ENCODE measurements at regions not wholly inside any gene's neighbourhood (a gene's known extent, or its start where the extent isn't known, plus 50 kb on each side); places are given as distances from the start of the nearest gene placed in this dataset.
A peak's percentile ranks its signal among the peaks of the same experiment; 100 is the strongest.
"Not testable (repeated sequence)": the region's sequence is repeated elsewhere in the genome, so short reads cannot be mapped to it uniquely, and the experiment has no call there.

- DNase-seq = no peak
Observed at GRCh38 chr3:175977968-175978752, 1119.0 kb downstream of the NAALADL2 start.

DNA sequence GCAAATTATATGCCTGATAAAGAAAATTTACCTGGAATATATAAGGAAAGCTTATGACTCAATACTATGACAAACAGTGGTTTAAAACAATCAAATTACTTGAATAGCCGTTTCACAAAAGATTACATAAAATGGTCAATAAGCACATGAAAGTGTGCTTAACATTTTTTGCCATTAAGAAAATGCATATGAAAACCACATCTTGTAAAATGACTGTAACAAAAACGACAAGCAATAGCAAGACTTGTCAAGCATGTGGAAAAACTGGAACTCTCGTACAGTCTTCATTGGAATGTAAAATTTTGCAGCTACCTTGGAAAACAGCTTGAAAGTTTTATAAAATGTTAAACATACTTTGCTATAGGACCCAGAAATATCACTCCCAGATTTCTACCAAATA, 1110.3 kb downstream of the NAALADL2 start:
- DNase-seq = no peak

DNA sequence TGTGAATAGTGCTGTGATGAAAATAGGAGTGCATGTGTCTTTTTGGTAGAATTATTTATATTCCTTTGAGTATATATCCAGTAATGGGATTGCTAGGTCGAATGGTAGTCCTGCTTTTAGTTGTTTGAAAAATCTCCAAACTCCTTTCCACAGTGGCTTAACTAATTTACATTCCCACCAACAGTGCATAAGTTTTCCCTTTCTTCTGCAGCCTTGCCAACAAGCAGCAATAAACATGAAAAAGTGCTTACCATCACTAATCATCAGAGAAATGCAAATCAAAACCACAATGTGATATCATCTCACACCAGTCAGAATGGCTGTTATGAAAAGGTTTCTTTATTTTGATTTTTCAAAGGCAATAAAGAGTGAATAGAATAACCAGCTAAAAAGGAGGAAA, 1105.9 kb downstream of the NAALADL2 start:
- no peak for DNase-seq

- no peak for DNase-seq
Observed at GRCh38 chr3:175957427-175957826, 1098.3 kb downstream of the NAALADL2 start.

GRCh38 chr3:175956964-175957363, 1097.8 kb downstream of the NAALADL2 start:
- no peak for DNase-seq

DNA sequence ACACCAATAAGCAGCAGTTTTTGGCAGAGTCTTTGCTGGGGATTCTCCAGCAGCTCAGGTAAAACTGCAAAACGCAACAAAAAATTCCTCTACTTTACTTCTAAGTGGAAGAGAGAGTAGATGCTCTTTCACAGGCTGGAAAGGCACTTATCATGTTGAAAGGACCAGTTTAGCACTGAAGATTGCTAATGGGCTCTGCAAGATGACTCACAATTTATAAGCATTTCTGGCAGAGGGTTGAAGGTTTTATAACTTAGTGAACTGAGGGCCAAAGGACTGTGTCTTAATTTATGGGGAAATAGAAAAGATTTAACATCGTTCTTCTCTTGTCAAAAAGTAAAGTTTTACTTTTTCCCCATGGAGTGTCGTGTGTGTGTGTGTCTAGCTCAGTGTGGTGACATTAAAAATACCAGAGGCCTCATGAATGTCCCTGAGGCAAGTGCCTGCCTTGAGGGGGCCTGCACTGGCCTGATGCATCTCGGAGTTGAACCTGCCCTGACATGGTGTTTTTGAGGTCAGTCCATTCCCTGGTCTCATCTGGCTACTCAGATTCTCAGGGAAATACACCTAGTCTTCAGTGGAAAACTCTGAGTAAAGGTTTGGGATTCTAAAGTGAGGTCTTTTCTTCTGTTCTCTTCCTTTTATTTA, 1092.0 kb downstream of the NAALADL2 start:
- no peak for DNase-seq

DNA sequence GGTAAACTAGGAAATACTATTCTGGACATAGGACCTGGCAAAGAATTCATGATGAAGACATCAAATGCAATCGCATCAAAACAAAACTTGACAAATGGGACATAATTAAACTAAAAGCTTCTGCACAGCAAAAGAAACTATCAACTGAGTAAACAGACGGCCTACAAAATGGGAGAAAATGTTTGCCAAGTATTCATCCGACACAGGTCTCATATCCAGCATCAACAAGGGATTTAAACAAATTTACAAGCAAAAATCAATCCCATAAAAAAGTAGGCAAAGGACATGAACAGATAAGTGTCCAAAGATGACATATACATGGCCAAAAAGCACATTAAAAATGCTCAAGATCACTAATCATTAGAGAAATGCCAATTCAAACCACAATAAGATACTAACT, 1088.9 kb downstream of the NAALADL2 start:
- no peak for DNase-seq

DNA sequence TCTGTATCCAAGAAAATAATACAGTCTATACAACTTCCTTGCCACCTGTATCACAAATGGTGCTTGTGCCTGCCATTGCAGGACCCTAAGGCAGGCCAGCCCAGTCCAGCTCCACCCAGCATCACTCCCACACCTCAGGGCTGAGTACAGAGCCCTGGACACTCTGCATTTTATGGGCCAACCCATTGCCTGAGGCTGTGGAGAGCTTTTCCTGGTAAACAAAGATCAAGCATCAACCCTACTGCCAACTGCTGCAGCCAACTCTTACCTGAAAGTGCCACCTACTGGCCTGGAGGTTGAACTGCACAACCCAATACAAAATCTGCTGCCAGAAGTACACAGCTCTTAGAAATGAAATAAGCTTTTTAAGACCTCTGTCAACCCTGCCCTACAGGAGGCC, 1082.2 kb downstream of the NAALADL2 start:
- peak in 4 of 56 donors; percentile 1 to 29 (median 6) for DNase-seq

- DNase-seq = no peak
Observed at GRCh38 chr3:175940881-175941280, 1081.7 kb downstream of the NAALADL2 start.

- DNase-seq = no peak
Observed at GRCh38 chr3:175940243-175940642, 1081.1 kb downstream of the NAALADL2 start.

DNA sequence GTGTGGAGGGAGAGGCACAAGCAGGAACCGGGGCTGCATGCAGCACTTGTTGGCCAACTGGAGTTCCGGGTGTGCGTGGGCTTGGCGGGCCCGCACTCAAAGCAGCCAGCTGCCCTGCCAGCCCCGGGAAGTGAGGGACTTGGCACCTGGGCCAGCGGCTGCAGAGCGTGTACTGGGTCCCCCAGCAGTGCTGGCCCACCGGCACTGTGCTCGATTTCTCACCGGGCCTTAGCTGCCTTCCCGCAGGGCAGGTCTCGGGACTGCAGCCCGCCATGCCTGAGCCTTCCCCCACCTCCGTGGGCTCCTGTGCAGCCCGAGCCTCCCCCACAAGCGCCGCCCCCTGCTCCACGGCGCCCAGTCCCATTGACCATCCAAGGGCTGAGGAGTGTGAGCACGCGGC, 1078.2 kb downstream of the NAALADL2 start:
- DNase-seq = not testable (repeated sequence)

GRCh38 chr3:175932586-175932985, 1073.5 kb downstream of the NAALADL2 start:
- DNase-seq = no peak

DNA sequence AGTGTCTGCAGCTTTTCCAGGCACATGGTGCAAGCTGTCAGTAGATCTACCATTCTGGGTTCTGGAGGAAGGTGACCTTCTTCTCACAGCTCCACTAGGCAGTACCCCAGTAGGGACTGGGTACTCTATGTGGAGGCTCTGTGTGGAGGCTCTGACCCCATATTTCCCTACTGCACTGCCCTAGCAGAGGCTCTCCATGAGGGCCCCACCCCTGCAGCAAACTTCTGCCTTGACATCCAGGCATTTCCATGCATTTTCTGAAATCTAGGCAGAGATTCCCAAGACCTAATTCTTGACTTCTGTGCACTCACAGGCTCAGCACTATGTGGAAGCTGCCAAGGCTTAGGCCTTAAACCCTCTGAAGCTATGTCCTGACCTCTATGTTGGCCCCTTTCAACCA, 1060.0 kb downstream of the NAALADL2 start:
- no peak for DNase-seq

DNA sequence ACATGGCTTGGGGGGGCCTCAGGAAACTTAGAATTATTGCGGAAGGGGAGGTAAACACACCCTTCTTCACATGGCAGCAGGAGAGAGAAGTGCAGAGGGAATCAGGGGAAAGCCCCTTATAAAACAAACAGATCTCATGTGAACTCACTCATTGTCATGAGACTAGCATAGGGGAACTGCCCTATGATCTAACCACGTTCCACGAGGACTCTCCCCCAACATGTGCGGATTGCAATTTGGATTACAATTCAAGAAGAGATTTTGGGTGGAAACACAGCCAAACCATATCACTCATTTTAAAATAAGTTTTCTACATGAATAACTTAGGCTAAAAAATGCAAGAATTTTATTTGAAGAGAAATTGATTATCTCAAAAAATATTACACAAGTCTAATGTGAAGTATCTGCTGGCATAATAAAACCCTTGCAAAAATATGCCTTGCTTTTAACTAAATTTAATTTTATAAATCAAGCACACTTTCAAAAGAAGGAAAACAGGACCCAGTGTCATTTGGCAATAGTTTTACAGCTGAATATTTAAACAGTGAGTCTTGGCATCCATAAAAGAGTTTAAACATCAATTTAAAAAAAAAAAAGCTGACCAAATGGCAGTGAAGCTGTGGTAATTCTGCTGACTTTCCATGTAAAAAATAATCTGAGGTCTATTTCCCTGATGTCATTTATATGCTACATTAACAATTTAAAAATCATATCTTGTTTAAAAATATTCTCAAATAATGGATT, 1057.2 kb downstream of the NAALADL2 start:
- DNase-seq = no peak

GRCh38 chr3:175914785-175915184, 1055.7 kb downstream of the NAALADL2 start:
- no peak for DNase-seq

GRCh38 chr3:175913286-175913685, 1054.2 kb downstream of the NAALADL2 start:
- DNase-seq = no peak

DNA sequence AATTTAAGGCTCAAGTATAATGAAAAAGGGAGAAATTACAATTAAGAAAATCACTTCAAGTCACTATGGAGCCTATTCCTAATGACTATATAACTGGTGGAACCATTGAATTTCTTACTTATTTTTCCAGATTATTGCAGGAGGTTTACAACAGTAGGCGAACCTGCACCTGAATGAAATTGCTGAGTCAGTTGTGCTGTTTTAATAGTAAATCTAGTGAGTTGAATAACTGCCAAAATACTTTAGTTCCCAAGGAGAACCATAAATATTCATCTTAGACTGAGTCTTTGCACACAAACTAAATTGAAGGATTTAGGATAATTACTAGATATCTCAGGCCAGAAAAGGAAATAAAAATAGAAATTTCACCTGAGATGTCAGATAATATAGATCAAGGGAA, 1052.8 kb downstream of the NAALADL2 start:
- DNase-seq = no peak

DNA sequence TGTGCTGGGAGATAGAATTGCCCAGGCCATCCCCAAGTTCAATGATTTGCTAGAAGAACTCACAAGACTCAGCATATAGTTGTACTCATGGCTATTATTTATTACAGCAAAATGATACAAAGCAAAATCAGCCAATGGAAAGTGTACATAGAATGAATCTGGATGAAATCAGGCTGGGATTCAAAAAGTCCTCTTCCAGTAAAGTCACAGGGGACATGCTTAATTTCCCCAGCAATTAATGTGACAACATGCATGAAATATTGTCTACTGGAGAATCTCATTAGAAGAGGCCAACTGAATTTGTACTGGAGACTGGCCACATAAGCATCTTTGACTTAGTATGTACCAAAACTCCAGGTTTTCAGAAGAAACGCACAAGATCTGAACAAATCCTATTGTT, 1043.1 kb downstream of the NAALADL2 start:
- no peak for DNase-seq

DNA sequence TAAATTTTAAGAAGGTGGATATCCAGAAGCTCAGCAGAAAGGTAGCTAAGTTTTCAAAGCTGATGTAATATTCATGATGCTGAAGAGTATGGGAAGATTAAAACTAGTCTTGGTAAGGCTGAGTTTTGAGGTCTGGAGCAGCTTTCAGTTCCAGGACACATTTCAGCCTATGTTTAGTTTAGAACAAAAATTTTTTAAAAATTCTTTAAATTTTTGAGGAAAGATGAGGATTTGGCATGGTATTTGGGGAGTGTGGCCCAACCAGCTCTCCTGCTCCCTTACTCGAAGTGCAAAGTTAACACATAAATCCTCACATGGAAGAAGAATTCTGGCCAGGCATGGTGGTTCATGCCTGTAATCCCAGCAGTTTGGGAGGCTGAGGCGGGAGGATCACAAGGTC, 1039.1 kb downstream of the NAALADL2 start:
- no peak for DNase-seq

DNA sequence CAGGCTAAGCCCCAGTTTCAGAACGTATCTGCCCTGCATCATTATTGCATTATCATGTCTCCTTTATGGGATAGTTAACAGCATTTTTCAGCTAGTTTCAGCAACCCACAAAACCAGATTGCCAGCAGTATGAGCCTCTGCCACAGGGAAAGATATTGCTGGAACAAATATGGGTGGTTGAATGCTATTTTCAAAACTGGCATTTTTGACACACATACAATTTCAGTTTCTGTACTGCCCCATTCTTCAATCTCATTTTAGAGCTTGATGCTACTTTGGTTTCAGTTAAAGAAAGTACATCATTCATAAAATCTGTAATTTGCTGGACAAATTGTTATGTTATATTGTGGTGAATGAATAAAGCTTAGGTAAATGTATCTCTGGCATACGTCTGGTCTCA, 1037.5 kb downstream of the NAALADL2 start:
- no peak for DNase-seq

GRCh38 chr3:175895731-175896130, 1036.6 kb downstream of the NAALADL2 start:
- DNase-seq = no peak

DNA sequence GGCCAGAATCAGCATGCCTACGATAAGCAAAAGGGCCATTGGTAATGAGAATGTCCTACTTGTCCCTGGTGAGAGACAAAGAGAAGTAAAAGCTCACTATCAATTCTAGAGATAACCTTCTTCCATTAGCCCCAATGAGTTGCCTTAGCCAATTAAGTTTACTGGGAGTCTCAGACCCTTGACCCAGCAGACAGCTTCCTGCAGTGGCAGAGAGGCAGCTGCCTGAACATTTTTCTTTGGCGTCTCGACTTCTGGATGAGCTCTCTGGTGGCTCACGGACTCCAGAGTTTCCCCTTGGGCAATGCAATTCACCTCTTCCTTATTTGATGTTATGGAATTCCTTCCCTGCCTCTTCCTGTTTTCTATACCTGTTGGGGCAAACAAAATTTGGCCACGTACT, 1034.4 kb downstream of the NAALADL2 start:
- DNase-seq = no peak
